Keratinocyte (primary cell): ENCODE measurements at regions not wholly inside any gene's neighbourhood (a gene's known extent, or its start where the extent isn't known, plus 50 kb on each side); places are given as distances from the start of the nearest gene placed in this dataset.

Source experiments
- DNase-seq: peaks from one replicate; pipeline ENCODE4 v3.0.0-alpha.2; 2011; ENCODE audit warnings: low read depth, missing footprints, low spot score
- FAIRE-seq: peaks from 2 replicates; lab custom pipeline; 2011; peaks lifted over from hg19 to GRCh38; lab: Jason Lieb, UNC
- H2AFZ ChIP-seq: 2 replicates; pipeline ENCODE4 v1.6.0; 2012; ENCODE audit warnings: low read length, control low read depth, inconsistent platforms; ENCODE audit not compliant: control insufficient read depth
- H3K27ac ChIP-seq: 2 replicates; pipeline ENCODE4 v1.5.1; 2011; ENCODE audit warnings: low read length; ENCODE audit not compliant: control insufficient read depth, insufficient read depth
- H3K27me3 ChIP-seq: 3 replicates; pipeline ENCODE4 v1.6.0; 2011; ENCODE audit warnings: low read length; ENCODE audit not compliant: control insufficient read depth, insufficient read depth; ENCODE audit errors: extremely low read depth
- H3K36me3 ChIP-seq, 2 experiments: 2 replicates in 1 of 2; 3 replicates in 1 of 2; pipeline ENCODE4 v1.5.1; 2011; ENCODE audit warnings: low read length in 2 of 2, mild to moderate bottlenecking in 1 of 2; ENCODE audit not compliant: control insufficient read depth in 2 of 2, insufficient read depth in 2 of 2; ENCODE audit errors: extremely low read depth in 1 of 2
- H3K4me1 ChIP-seq: 3 replicates; pipeline ENCODE4 v1.5.1; 2011; ENCODE audit warnings: low read length; ENCODE audit not compliant: control insufficient read depth, insufficient read depth; ENCODE audit errors: extremely low read depth
- H3K4me2 ChIP-seq: 3 replicates; pipeline ENCODE4 v1.6.0; 2011; ENCODE audit warnings: low read depth, low read length; ENCODE audit not compliant: control insufficient read depth, insufficient read depth; ENCODE audit errors: extremely low read depth
- H3K4me3 ChIP-seq, 3 experiments: fragments of 200-600 bp in 1 of 3; sonication (generic) in 1 of 3; 2 replicates in 2 of 3; 3 replicates in 1 of 3; pipeline ENCODE4 v1.5.1; 2011 to 2016; ENCODE audit warnings: low read length in 3 of 3, mild to moderate bottlenecking in 3 of 3, control low read depth in 2 of 3, inconsistent platforms in 1 of 3, low read depth in 1 of 3, mixed read lengths in 1 of 3, mixed run types in 1 of 3, moderate library complexity in 1 of 3; ENCODE audit not compliant: control insufficient read depth in 2 of 3, insufficient read depth in 2 of 3; ENCODE audit errors: extremely low read depth in 1 of 3
- H3K79me2 ChIP-seq: 2 replicates; pipeline ENCODE4 v1.6.0; 2012; ENCODE audit warnings: low read length; ENCODE audit not compliant: control insufficient read depth, insufficient read depth
- H3K9ac ChIP-seq: 3 replicates; pipeline ENCODE4 v1.6.0; 2011; ENCODE audit warnings: low read length; ENCODE audit not compliant: control insufficient read depth, insufficient read depth; ENCODE audit errors: extremely low read depth
- H3K9me1 ChIP-seq: 3 replicates; pipeline ENCODE4 v1.6.0; 2011; ENCODE audit warnings: low read length; ENCODE audit not compliant: control insufficient read depth, insufficient read depth; ENCODE audit errors: extremely low read depth
- H3K9me3 ChIP-seq: 2 replicates; pipeline ENCODE4 v1.5.1; 2012; ENCODE audit warnings: low read depth, low read length; ENCODE audit not compliant: control insufficient read depth
- H4K20me1 ChIP-seq: 3 replicates; pipeline ENCODE4 v1.6.0; 2011; ENCODE audit warnings: low read length; ENCODE audit not compliant: control insufficient read depth, insufficient read depth; ENCODE audit errors: extremely low read depth
- CTCF ChIP-seq, 3 experiments: IDR thresholded peaks in 1 of 3; conservative IDR thresholded peaks in 1 of 3; optimal IDR thresholded peaks in 1 of 3; 2 replicates in 2 of 3; 3 replicates in 1 of 3; pipeline versions ENCODE3 to v1.5.1; 2011; ENCODE audit warnings: low read length in 3 of 3, mild to moderate bottlenecking in 3 of 3, moderate library complexity in 2 of 3, control low read depth in 1 of 3, inconsistent platforms in 1 of 3; ENCODE audit not compliant: insufficient read depth in 2 of 3; ENCODE audit errors: extremely low read depth in 1 of 3
- EZH2 ChIP-seq: IDR thresholded peaks from one replicate; pipeline ENCODE4 v1.6.1; 2012; ENCODE audit warnings: inconsistent platforms, mild to moderate bottlenecking, low read length, moderate library complexity
- dilution Hi-C: fragments of 300-500 bp; cut with MboI; formaldehyde crosslinking; loops from one replicate; pipeline ENCODE4 v1.7.0; 2020; ENCODE audit warnings: low sequenced_read_pairs; ENCODE audit not compliant: extremely low pct_ligation_motif_present

GRCh38 chr11:82080160-82080559 is 653.5 kb downstream of the FAM181B start:
- Histone ChIP-seq H3K9ac (no peak overlapping the region), H3K4me3 (no peak overlapping the region), H3K27ac (no peak overlapping the region), H3K4me1 (no peaks in the 10 kb centered on the region), H3K27me3 (no peaks in the 10 kb centered on the region), H3K79me2 (no peaks in the 10 kb centered on the region), H3K9me3 (no peaks in the 10 kb centered on the region), H4K20me1 (no peaks in the 10 kb centered on the region), H3K4me2 (no peak overlapping the region), H3K36me3 (no peaks in the 10 kb centered on the region), H3K9me1 (no peaks in the 10 kb centered on the region), H2AFZ (no peak overlapping the region)
- TF ChIP-seq CTCF (optimal IDR thresholded peaks at IDR 0.05 in 1 of 3, IDR thresholded peaks at IDR 0.05 in 1 of 3, conservative IDR thresholded peaks at IDR 0.05 in 1 of 3; ENCODE audit: extremely low read depth in 1 of 3, insufficient read depth in 2 of 3, low read length in 3 of 3) (no peak), EZH2 (no peak)
- FAIRE-seq (no peak), DNase-seq (no peak)
- dilution Hi-C loops, result no loop called here

GRCh38 chr11:82076126-82076525 is 657.5 kb downstream of the FAM181B start:
- Histone ChIP-seq H3K27me3 (no peaks in the 10 kb centered on the region), H3K36me3 (no peaks in the 10 kb centered on the region), H3K79me2 (no peaks in the 10 kb centered on the region), H3K9ac (no peak overlapping the region), H3K4me1 (no peaks in the 10 kb centered on the region), H2AFZ (no peak overlapping the region), H3K9me1 (no peaks in the 10 kb centered on the region), H3K4me2 (no peak overlapping the region), H3K9me3 (no peaks in the 10 kb centered on the region), H3K4me3 (no peak overlapping the region), H3K27ac (no peak overlapping the region), H4K20me1 (no peaks in the 10 kb centered on the region)
- TF ChIP-seq EZH2, result no peak
- no peak for TF ChIP-seq CTCF (optimal IDR thresholded peaks at IDR 0.05 in 1 of 3, IDR thresholded peaks at IDR 0.05 in 1 of 3, conservative IDR thresholded peaks at IDR 0.05 in 1 of 3; ENCODE audit: extremely low read depth in 1 of 3, insufficient read depth in 2 of 3, low read length in 3 of 3)
- dilution Hi-C loops, result no loop called here
- FAIRE-seq, result no peak
- no peak for DNase-seq
